ENCODE measurements at regions not wholly inside any gene's neighbourhood (a gene's known extent, or its start where the extent isn't known, plus 50 kb on each side); places are given as distances from the start of the nearest gene placed in this dataset.

GRCh38 chr18:46310258-46310657, 206.1 kb downstream of the HAUS1 start:
- TF ChIP-seq CTCF (IDR thresholded peaks at IDR 0.05) = no peak
- TF ChIP-seq ZFX (IDR thresholded peaks at IDR 0.05; ENCODE audit: borderline replicate concordance) = no peak

Measured in 22Rv1 (cell line).